ENCODE measurements at regions not wholly inside any gene's neighbourhood (a gene's known extent, or its start where the extent isn't known, plus 50 kb on each side); places are given as distances from the start of the nearest gene placed in this dataset.

- DNase-seq (ENCODE audit: low spot score) (no peak), ATAC-seq (ENCODE audit: low read depth) (no peak)
- Histone ChIP-seq H3K9me3 (ENCODE audit: severe bottlenecking) (no peaks in the 10 kb centered on the region), H3K36me3 (ENCODE audit: low read depth) (no peaks in the 10 kb centered on the region), H3K4me3 (ENCODE audit: severe bottlenecking) (no peak overlapping the region), H3K27me3 (ENCODE audit: insufficient read depth, poor library complexity, severe bottlenecking) (no peaks in the 10 kb centered on the region), H3K27ac (ENCODE audit: poor library complexity, severe bottlenecking) (no peak overlapping the region), H3K4me1 (ENCODE audit: insufficient read depth, poor library complexity, severe bottlenecking) (no peaks in the 10 kb centered on the region)
- no peak for TF ChIP-seq CTCF (IDR thresholded peaks at IDR 0.05; ENCODE audit: poor library complexity, severe bottlenecking)
Observed at GRCh38 chr5:166062094-166062493, 2229.4 kb upstream of the WWC1 start.

GRCh38 chr5:166062719-166063118 is 2228.7 kb upstream of the WWC1 start:
- TF ChIP-seq CTCF (IDR thresholded peaks at IDR 0.05; ENCODE audit: poor library complexity, severe bottlenecking): no peak
- no peaks in the 10 kb centered on the region for H3K27me3 ChIP-seq (ENCODE audit: insufficient read depth, poor library complexity, severe bottlenecking)
- DNase-seq (ENCODE audit: low spot score) (no peak), ATAC-seq (ENCODE audit: low read depth) (no peak)
- no peak overlapping the region for H3K27ac ChIP-seq (ENCODE audit: poor library complexity, severe bottlenecking)
- no peaks in the 10 kb centered on the region for H3K4me1 ChIP-seq (ENCODE audit: insufficient read depth, poor library complexity, severe bottlenecking)
- H3K4me3 ChIP-seq (ENCODE audit: severe bottlenecking): no peak overlapping the region
- H3K36me3 ChIP-seq (ENCODE audit: low read depth): no peaks in the 10 kb centered on the region
- no peaks in the 10 kb centered on the region for H3K9me3 ChIP-seq (ENCODE audit: severe bottlenecking)

- TF ChIP-seq CTCF (IDR thresholded peaks at IDR 0.05; ENCODE audit: poor library complexity, severe bottlenecking): no peak
- Histone ChIP-seq H3K4me3 (ENCODE audit: severe bottlenecking) (no peak overlapping the region), H3K36me3 (ENCODE audit: low read depth) (no peaks in the 10 kb centered on the region), H3K27me3 (ENCODE audit: insufficient read depth, poor library complexity, severe bottlenecking) (no peaks in the 10 kb centered on the region), H3K9me3 (ENCODE audit: severe bottlenecking) (no peaks in the 10 kb centered on the region), H3K27ac (ENCODE audit: poor library complexity, severe bottlenecking) (no peak overlapping the region), H3K4me1 (ENCODE audit: insufficient read depth, poor library complexity, severe bottlenecking) (no peaks in the 10 kb centered on the region)
- ATAC-seq (ENCODE audit: low read depth) (no peak), DNase-seq (ENCODE audit: low spot score) (no peak)
Observed at GRCh38 chr5:166063261-166063660, 2228.2 kb upstream of the WWC1 start.

- Histone ChIP-seq H3K4me3 (ENCODE audit: severe bottlenecking) (no peak overlapping the region), H3K36me3 (ENCODE audit: low read depth) (no peaks in the 10 kb centered on the region), H3K27me3 (ENCODE audit: insufficient read depth, poor library complexity, severe bottlenecking) (no peaks in the 10 kb centered on the region), H3K27ac (ENCODE audit: poor library complexity, severe bottlenecking) (no peak overlapping the region), H3K9me3 (ENCODE audit: severe bottlenecking) (no peaks in the 10 kb centered on the region), H3K4me1 (ENCODE audit: insufficient read depth, poor library complexity, severe bottlenecking) (no peaks in the 10 kb centered on the region)
- no peak for TF ChIP-seq CTCF (IDR thresholded peaks at IDR 0.05; ENCODE audit: poor library complexity, severe bottlenecking)
- no peak for DNase-seq (ENCODE audit: low spot score)
- ATAC-seq (ENCODE audit: low read depth): no peak
Observed at GRCh38 chr5:166068547-166069335, 2222.7 kb upstream of the WWC1 start.

GRCh38 chr5:166073901-166074581 is 2217.4 kb upstream of the WWC1 start:
- H3K27me3 ChIP-seq (ENCODE audit: insufficient read depth, poor library complexity, severe bottlenecking): no peaks in the 10 kb centered on the region
- no peaks in the 10 kb centered on the region for H3K36me3 ChIP-seq (ENCODE audit: low read depth)
- no peaks in the 10 kb centered on the region for H3K4me1 ChIP-seq (ENCODE audit: insufficient read depth, poor library complexity, severe bottlenecking)
- DNase-seq (ENCODE audit: low spot score): no peak
- peaks cover 2% of the 10 kb centered on the region for H3K9me3 ChIP-seq (ENCODE audit: severe bottlenecking)
- TF ChIP-seq CTCF (IDR thresholded peaks at IDR 0.05; ENCODE audit: poor library complexity, severe bottlenecking): no peak
- no peak overlapping the region for H3K4me3 ChIP-seq (ENCODE audit: severe bottlenecking)
- no peak for ATAC-seq (ENCODE audit: low read depth)
- H3K27ac ChIP-seq (ENCODE audit: poor library complexity, severe bottlenecking): no peak overlapping the region
